CD8-positive, alpha-beta memory T cell (primary cell): ENCODE measurements at regions not wholly inside any gene's neighbourhood (a gene's known extent, or its start where the extent isn't known, plus 50 kb on each side); places are given as distances from the start of the nearest gene placed in this dataset.

Source experiments
- CTCF ChIA-PET: fragments of 350-600 bp; sonication (Branson Sonifier 250); formaldehyde crosslinking; loops from one replicate; lab custom pipeline; 2021; ENCODE audit warnings: antibody characterized with exemption; lab: Charles Lee
- POLR2A ChIA-PET: fragments of 350-600 bp; sonication (Branson Sonifier 250); formaldehyde crosslinking; loops from one replicate; lab custom pipeline; 2021; ENCODE audit warnings: antibody characterized with exemption; lab: Charles Lee
- DNase-seq, 5 donors: peaks; one replicate each; pipeline versions ENCODE4 v3.0.0 to v3.0.0-alpha.2; 2020 to 2022; ENCODE audit warnings: mixed read lengths in 1 of 5
- H3K27ac ChIP-seq: one replicate; pipeline ENCODE4 v1.7.0; 2013; ENCODE audit warnings: low read depth, mild to moderate bottlenecking, low read length, moderate library complexity
- H3K27me3 ChIP-seq: 2 replicates; pipeline ENCODE4 v1.7.0; 2013; ENCODE audit warnings: low read length, mild to moderate bottlenecking; ENCODE audit not compliant: insufficient read depth, poor library complexity, severe bottlenecking
- H3K36me3 ChIP-seq: 2 replicates; pipeline ENCODE4 v1.7.0; 2013; ENCODE audit warnings: mild to moderate bottlenecking, low read length, moderate library complexity; ENCODE audit not compliant: insufficient read depth
- H3K4me1 ChIP-seq: 2 replicates; pipeline ENCODE4 v1.7.0; 2013; ENCODE audit warnings: mild to moderate bottlenecking, low read length, moderate library complexity; ENCODE audit not compliant: insufficient read depth
- H3K4me3 ChIP-seq: 2 replicates; pipeline ENCODE4 v1.7.0; 2013; ENCODE audit warnings: mild to moderate bottlenecking, low read length
- H3K9me3 ChIP-seq: 2 replicates; pipeline ENCODE4 v1.7.0; 2013; ENCODE audit warnings: mild to moderate bottlenecking, low read length
- H3K27ac Mint-ChIP-seq, 8 donors: one replicate each; pipeline ENCODE4 v1.8.0; 2020 to 2021; ENCODE audit warnings: mixed read lengths in 8 of 8, mild to moderate bottlenecking in 6 of 8, inconsistent platforms in 3 of 8, moderate library complexity in 3 of 8
- H3K27me3 Mint-ChIP-seq, 2 donors: one replicate each; pipeline ENCODE4 v1.8.0; 2020 to 2021; ENCODE audit warnings: mixed read lengths in 2 of 2, mild to moderate bottlenecking in 1 of 2, moderate library complexity in 1 of 2
- H3K36me3 Mint-ChIP-seq, 3 donors: one replicate each; pipeline ENCODE4 v1.8.0; 2020 to 2021; ENCODE audit warnings: mixed read lengths in 3 of 3, inconsistent platforms in 1 of 3, mild to moderate bottlenecking in 1 of 3
- H3K4me1 Mint-ChIP-seq, 3 donors: one replicate each; pipeline ENCODE4 v1.8.0; 2020 to 2021; ENCODE audit warnings: mixed read lengths in 3 of 3, inconsistent platforms in 1 of 3, mild to moderate bottlenecking in 1 of 3
- H3K4me3 Mint-ChIP-seq, 7 donors: one replicate each; pipeline ENCODE4 v1.8.0; 2020 to 2021; ENCODE audit warnings: mixed read lengths in 7 of 7, mild to moderate bottlenecking in 6 of 7, moderate library complexity in 4 of 7, inconsistent platforms in 2 of 7
- H3K9me3 Mint-ChIP-seq, 5 donors: one replicate each; pipeline ENCODE4 v1.8.0; 2020 to 2022; ENCODE audit warnings: mixed read lengths in 5 of 5, mild to moderate bottlenecking in 3 of 5, moderate library complexity in 2 of 5, inconsistent platforms in 1 of 5

GRCh38 chr22:46098525-46099475, 51.5 kb upstream of the PPARA start:
- Mint-ChIP-seq H3K4me1 (peaks cover 0 to 4% (median 0%) of the 10 kb centered on the region in 3 donors), H3K9me3 (no peaks in the 10 kb centered on the region), H3K4me3 (no peak overlapping the region), H3K27me3 (no peaks in the 10 kb centered on the region), H3K36me3 (peaks cover 0 to 20% (median 0%) of the 10 kb centered on the region in 3 donors), H3K27ac (no peak overlapping the region)
- DNase-seq: no peak
- H3K36me3 ChIP-seq: no peaks in the 10 kb centered on the region
- no peak overlapping the region for H3K4me3 ChIP-seq
- no peaks in the 10 kb centered on the region for H3K27me3 ChIP-seq
- H3K4me1 ChIP-seq: no peaks in the 10 kb centered on the region
- ChIA-PET POLR2A (no interaction called here), CTCF (no interaction called here)
- H3K27ac ChIP-seq: no peak overlapping the region
- H3K9me3 ChIP-seq: no peaks in the 10 kb centered on the region

- H3K27ac ChIP-seq: no peak overlapping the region
- H3K4me3 ChIP-seq: no peak overlapping the region
- Mint-ChIP-seq H3K4me3 (no peak overlapping the region), H3K4me1 (peaks cover 0 to 4% (median 0%) of the 10 kb centered on the region in 3 donors), H3K27ac (no peak overlapping the region), H3K36me3 (peaks cover 0 to 20% (median 0%) of the 10 kb centered on the region in 3 donors), H3K9me3 (no peaks in the 10 kb centered on the region), H3K27me3 (no peaks in the 10 kb centered on the region)
- H3K9me3 ChIP-seq: no peaks in the 10 kb centered on the region
- H3K36me3 ChIP-seq: no peaks in the 10 kb centered on the region
- no peak for DNase-seq
- H3K27me3 ChIP-seq: no peaks in the 10 kb centered on the region
- ChIA-PET CTCF (no interaction called here), POLR2A (no interaction called here)
- H3K4me1 ChIP-seq: no peaks in the 10 kb centered on the region
These were observed 50.6 kb upstream of the PPARA start for GRCh38 chr22:46099740-46100139.

- POLR2A ChIA-PET: no interaction called here
These were observed 49.8 kb upstream of the PPARA start for GRCh38 chr22:46100401-46101105.

More at GRCh38 chr22:46100401-46101105, 49.8 kb upstream of the PPARA start:
- Mint-ChIP-seq H3K4me3 (no peak overlapping the region), H3K4me1 (peaks cover 0 to 4% (median 0%) of the 10 kb centered on the region in 3 donors), H3K9me3 (no peaks in the 10 kb centered on the region), H3K27ac (peak overlapping the region in 1 of 8 donors; percentile 65), H3K36me3 (peaks cover 0 to 20% (median 0%) of the 10 kb centered on the region in 3 donors), H3K27me3 (no peaks in the 10 kb centered on the region)
- Histone ChIP-seq H3K4me3 (no peak overlapping the region), H3K9me3 (no peaks in the 10 kb centered on the region), H3K36me3 (no peaks in the 10 kb centered on the region), H3K4me1 (no peaks in the 10 kb centered on the region), H3K27me3 (no peaks in the 10 kb centered on the region), H3K27ac (no peak overlapping the region)
- CTCF ChIA-PET: interaction anchor here (1.3 kb wide), 1 partner anchor 16 kb away, joined by 4 read pairs; no protein-coding TSS in a partner anchor
- no peak for DNase-seq
